ENCODE measurements at regions not wholly inside any gene's neighbourhood (a gene's known extent, or its start where the extent isn't known, plus 50 kb on each side); places are given as distances from the start of the nearest gene placed in this dataset.
"Not testable (repeated sequence)": the region's sequence is repeated elsewhere in the genome, so short reads cannot be mapped to it uniquely, and the experiment has no call there.

GRCh38 chr7:119623427-119623826 lies 649.5 kb upstream of the KCND2 start:
- no peak for DNase-seq

GRCh38 chr7:119630406-119630969 lies 642.5 kb upstream of the KCND2 start:
- no peak for DNase-seq

- not testable (repeated sequence) for DNase-seq
Observed at GRCh38 chr7:119633812-119634211, 639.2 kb upstream of the KCND2 start.

GRCh38 chr7:119640326-119640725 lies 632.6 kb upstream of the KCND2 start:
- no peak for DNase-seq

GRCh38 chr7:119640861-119641260 lies 632.1 kb upstream of the KCND2 start:
- no peak for DNase-seq

- no peak for DNase-seq
Observed at GRCh38 chr7:119643558-119643957, 629.4 kb upstream of the KCND2 start.

GRCh38 chr7:119647286-119647685 lies 625.7 kb upstream of the KCND2 start:
- DNase-seq = no peak

GRCh38 chr7:119648752-119649151 lies 624.2 kb upstream of the KCND2 start:
- not testable (repeated sequence) for DNase-seq

- peak in 1 of 14 donors; percentile 17 for DNase-seq
Observed at GRCh38 chr7:119660080-119660479, 612.9 kb upstream of the KCND2 start.

- DNase-seq = no peak
Observed at GRCh38 chr7:119664601-119665000, 608.4 kb upstream of the KCND2 start.

GRCh38 chr7:119665796-119666195 lies 607.2 kb upstream of the KCND2 start:
- DNase-seq = no peak

- no peak for DNase-seq
Observed at GRCh38 chr7:119681336-119681735, 591.6 kb upstream of the KCND2 start.

- no peak for DNase-seq
Observed at GRCh38 chr7:119684763-119685162, 588.2 kb upstream of the KCND2 start.

GRCh38 chr7:119685906-119686305 lies 587.1 kb upstream of the KCND2 start:
- peak in 1 of 14 donors; percentile 93 for DNase-seq

GRCh38 chr7:119688831-119689230 lies 584.1 kb upstream of the KCND2 start:
- DNase-seq = no peak

- DNase-seq = no peak
Observed at GRCh38 chr7:119692541-119692940, 580.4 kb upstream of the KCND2 start.

GRCh38 chr7:119694506-119694905 lies 578.5 kb upstream of the KCND2 start:
- DNase-seq = no peak

- DNase-seq = no peak
Observed at GRCh38 chr7:119696336-119696735, 576.6 kb upstream of the KCND2 start.

GRCh38 chr7:119703895-119704294 lies 569.1 kb upstream of the KCND2 start:
- DNase-seq = no peak

- no peak for DNase-seq
Observed at GRCh38 chr7:119706608-119707007, 566.4 kb upstream of the KCND2 start.

GRCh38 chr7:119708891-119709290 lies 564.1 kb upstream of the KCND2 start:
- DNase-seq = peak in 1 of 14 donors; percentile 21

GRCh38 chr7:119711104-119711503 lies 561.9 kb upstream of the KCND2 start:
- no peak for DNase-seq

- no peak for DNase-seq
Observed at GRCh38 chr7:119712886-119713462, 560.0 kb upstream of the KCND2 start.

- no peak for DNase-seq
Observed at GRCh38 chr7:119713606-119714005, 559.4 kb upstream of the KCND2 start.

GRCh38 chr7:119720541-119720940 lies 552.4 kb upstream of the KCND2 start:
- DNase-seq = peak in 1 of 14 donors; percentile 4

Measured in C1 segment of cervical spinal cord (tissue), 14 donors.